NCI-H2196 treated with DMSO at 0.1 percent for 48 hours (cell line): ENCODE measurements at regions not wholly inside any gene's neighbourhood (a gene's known extent, or its start where the extent isn't known, plus 50 kb on each side); places are given as distances from the start of the nearest gene placed in this dataset.
"Not testable (repeated sequence)": the region's sequence is repeated elsewhere in the genome, so short reads cannot be mapped to it uniquely, and the experiment has no call there.

Source experiments
- DNase-seq: peaks from one replicate; lab custom pipeline; 2025; ENCODE audit not compliant: unreplicated experiment; lab: John Stamatoyannopoulos, UW

DNA sequence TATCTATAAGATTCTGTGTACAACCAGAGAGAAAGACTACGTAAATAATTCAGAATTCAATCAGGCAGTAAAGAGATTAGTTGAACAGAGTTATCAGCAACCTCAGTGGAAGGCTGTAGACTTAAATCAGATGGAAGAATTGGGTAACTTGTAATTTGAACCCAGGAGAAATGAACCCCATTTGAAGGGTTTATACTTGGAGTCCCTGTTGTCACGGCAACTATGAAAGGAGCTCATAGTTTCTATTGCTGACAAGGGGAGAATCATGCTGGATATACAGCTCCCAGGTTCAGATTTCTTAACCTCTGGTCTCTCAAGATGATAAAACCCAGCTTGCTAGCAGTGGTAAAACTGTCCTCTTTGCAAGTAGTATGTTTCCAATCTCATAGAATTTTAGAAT, 54.4 kb upstream of the BMP4 start:
- no peak for DNase-seq

DNA sequence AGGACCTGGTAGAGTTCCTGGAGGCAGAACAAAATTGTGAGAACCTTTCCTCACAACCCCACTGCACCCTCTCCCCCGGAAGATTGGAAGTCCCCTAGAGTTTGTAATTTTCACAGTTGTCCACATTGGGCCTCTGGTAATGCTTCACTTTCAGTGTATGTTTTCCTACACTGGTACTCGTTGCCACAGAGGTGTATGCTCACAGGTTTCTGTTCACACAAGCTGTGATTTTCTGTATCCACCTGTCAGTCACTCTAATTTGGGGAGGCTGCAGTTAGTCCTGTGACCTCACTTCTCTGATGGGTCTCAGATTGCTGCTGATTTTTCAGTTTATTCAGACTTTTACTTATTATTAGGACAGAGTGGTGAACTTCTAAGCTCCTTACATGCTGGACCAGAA, 66.4 kb upstream of the BMP4 start:
- no peak for DNase-seq

DNA sequence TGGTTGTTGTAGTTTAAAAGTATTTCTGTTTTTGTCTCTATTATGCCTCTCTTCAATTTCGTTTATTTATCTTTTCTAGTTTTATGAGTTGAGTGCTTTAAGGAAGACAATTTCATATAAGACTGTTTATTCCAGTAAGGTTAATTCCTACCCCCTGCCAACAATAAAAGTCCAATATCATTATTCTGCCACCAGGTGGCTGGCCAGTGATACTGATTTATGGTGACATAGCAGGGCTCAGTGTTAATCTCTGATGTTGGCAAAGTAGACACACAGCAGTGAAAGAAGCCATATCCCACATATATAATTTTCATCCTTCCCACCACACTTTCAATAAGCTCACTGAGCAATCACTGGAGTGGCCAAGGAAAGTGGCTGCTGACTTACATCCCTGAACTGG, 69.0 kb upstream of the BMP4 start:
- no peak for DNase-seq

DNA sequence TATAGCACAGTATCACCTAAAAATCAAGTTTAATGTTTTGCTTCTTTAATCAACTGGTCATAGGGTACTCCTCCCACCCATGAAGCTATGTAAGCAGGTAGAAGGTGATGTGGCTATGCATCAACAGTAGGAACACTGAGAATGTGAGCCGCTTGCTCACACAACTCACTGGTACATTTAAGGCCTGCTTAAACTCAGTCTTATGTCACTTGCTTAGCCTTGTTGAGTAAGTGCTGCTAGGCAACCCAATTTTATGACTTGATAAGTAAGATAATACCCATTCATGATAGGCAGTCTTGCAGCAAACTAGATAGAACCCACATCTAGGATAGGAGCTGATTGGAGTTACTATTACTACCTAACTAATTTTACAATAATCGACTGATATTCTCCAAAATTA, 70.0 kb upstream of the BMP4 start:
- DNase-seq = no peak

DNA sequence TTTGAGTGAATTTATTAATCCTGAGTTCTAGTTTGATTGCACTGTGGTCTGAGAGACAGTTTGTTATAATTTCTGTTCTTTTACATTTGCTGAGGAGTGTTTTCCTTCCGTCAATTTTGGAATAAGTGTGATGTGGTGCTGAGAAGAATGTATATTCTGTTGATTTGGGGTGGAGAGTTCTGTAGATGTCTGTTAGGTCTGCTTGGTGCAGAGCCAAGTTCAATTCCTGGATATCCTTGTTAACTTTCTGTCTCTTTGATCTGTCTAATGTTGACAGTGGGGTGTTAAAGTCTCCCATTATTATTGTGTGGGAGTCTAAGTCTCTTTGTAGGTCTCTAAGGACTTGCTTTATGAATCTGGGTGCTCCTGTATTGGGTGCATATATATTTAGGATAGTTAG, 74.4 kb upstream of the BMP4 start:
- DNase-seq = not testable (repeated sequence)

DNA sequence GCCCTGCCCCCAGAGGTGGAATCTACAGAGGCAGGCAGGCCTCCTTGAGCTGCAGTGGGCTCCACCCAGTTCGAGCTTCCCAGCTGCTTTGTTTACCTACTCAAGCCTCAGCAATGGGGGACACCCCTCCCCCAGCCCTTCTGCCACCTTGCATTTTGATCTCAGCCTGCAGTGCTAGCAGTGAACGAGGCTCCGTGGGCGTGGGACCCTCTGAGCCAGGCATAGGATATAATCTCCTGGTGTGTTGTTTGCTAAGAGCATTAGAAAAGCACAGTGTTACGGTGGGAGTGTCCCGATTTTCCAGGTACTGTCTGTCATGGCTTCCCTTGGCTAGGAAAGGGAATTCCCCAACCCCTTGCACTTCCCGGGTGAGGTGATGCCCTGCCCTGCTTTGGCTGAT, 76.7 kb upstream of the BMP4 start:
- DNase-seq = not testable (repeated sequence)

DNA sequence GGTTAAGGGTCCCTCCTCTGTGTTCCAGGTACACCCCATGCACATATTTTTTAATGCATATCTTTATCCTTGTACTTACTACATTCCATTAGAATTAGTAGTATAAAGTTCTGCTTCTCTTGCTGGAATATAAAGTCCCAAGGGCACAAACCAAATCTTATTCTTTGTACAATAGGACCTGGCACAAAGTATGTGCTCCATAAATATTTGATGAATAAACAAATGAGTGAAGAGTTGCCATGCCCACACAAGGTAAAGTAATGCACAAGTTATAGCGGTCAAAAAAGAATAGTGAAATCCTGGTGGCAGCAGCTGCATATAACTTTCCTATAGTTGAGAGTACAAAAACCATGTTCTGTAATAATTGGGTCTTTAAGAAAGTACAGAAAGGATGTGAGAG, 82.1 kb upstream of the BMP4 start:
- no peak for DNase-seq

DNA sequence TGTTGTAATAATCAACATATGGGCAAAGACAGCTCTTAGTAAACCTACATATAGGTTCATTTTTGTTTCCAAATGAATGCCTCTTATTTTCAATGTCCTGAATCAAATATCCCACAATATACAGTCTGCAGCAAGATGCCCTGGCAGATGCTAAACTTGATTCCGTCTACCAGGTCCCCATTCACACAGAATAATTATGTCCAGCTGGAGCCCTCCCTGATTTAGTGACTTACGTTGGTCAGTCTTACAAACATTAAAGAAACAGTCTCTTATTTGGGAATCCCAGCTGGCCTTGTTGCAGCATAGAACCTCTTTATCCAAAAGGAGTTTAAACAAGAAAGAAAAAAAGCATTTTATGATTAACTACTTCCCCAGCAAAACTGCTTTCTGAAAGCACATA, 82.7 kb upstream of the BMP4 start:
- no peak for DNase-seq

DNA sequence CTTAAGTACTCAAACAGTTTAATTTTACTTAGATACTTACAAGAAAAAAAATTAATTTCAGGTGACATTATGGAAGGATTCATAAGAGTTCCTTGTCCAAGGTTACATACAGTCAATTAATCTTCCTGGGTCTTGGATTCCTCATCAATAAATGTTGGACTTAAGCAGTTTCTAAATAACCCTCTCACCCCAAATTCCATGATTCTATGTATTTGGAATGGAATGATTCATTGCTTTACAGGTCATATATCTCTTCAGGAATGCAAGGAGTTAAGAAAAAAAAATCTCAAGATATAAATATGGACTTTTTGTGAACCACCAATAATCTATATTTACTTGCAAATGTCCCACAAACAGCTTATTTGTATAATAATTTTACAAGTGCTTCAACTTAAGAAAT, 84.2 kb upstream of the BMP4 start:
- no peak for DNase-seq

DNA sequence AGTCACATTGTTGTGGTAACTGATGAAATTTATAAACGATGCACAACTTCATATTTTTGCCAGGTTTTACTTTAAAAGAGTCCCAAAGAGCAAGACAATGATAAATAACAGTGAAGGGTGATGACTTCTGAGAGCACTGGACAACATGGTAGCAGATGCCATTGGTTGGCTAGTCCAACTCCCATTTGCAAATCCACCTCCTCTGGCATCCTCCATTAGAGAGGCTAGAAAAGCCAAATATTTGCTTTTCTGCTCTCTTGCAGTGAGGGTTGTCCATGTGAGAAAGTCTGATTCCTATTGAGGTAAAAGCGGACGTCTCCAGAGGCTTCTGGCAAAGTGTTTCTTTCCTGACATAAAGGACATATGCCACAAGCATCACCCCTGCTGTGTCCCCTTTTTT, 89.6 kb upstream of the BMP4 start:
- DNase-seq = no peak

DNA sequence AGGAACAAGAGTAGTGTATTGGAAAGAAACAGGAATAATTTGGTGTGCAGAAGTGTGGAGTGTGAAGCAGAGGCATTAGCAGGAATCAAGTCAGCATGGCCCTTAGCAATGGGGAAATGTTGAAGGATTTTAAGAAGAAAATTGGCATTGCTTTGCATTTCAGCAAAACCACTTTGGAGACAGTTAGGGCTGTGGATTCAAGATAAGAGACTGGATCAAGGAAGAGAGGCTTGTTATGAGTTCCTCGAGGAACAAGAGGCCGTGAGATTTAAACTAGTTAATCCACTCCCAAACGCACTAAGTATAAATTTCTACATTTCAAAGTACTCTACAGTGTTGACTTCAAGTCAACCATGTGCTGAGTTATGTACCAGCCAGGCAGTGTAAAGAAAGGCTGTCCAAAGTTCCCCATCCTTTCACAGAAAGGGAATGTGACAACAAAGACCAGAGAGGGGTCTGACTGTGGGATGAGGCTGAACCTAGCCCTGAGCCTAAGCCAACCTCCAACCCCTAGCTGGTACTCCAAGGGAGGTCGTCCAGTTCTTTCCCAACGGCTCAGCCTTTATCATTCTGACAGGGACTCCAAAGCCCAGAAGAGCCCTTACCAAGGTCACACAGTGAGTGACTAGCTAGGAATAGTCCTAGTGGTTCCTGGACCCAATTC, 91.2 kb upstream of the BMP4 start:
- DNase-seq = no peak

DNA sequence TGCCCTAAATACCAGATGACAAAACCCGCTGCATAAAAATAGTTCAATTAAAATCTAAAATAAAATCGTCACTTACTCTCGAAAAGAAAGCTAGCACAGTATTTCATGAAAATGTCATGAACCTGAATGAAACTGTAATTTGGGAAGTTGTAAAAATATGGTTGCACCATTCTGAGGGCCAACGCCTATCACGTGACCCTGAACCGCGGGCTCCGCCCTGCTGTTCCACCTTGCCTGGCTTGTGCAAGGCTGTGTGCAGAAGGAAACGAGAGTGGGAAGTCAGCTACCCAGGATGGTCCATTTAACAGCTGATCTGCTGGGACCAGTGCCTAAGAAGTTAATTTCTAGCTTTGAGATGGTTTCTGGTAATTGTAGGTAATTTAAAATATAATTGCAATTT, 91.7 kb upstream of the BMP4 start:
- no peak for DNase-seq

DNA sequence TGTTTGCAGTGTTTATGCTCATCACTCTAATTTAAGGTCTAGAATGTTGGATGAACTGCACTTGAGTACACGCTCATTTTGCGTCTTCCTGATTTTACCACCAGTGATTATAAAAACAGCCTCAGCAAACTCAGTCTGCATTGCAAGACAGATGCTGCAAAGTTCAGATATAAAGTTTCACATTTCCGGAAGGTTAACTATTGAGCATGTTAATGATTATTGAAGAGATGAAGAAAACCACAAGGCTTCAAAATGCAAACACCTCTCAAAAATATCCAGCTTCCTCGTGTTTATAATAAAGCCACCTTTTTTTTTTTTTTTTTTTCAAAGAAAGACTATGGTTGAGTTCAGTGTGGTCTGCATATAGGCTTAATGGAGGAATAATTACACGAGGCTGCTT, 92.1 kb upstream of the BMP4 start:
- DNase-seq = no peak

DNA sequence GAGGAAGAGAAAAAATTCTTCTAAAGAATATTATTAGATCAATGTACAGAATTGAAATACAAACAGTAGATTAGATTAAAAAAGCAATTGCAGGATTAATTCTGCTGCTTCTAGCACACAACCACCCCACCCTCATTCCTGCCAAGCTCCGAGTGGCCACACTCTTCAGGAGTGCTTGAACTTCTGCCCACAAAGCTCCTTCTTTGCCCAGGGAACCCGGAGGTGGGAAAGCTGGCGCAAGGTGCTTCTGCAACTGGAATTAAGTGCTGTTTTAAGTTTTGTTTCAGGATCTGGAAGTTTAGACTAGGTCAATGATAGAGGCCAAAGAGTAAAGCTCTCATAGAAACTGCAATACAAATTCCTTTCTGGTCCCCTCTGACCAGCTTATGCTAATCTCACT, 94.1 kb upstream of the BMP4 start:
- DNase-seq = no peak

DNA sequence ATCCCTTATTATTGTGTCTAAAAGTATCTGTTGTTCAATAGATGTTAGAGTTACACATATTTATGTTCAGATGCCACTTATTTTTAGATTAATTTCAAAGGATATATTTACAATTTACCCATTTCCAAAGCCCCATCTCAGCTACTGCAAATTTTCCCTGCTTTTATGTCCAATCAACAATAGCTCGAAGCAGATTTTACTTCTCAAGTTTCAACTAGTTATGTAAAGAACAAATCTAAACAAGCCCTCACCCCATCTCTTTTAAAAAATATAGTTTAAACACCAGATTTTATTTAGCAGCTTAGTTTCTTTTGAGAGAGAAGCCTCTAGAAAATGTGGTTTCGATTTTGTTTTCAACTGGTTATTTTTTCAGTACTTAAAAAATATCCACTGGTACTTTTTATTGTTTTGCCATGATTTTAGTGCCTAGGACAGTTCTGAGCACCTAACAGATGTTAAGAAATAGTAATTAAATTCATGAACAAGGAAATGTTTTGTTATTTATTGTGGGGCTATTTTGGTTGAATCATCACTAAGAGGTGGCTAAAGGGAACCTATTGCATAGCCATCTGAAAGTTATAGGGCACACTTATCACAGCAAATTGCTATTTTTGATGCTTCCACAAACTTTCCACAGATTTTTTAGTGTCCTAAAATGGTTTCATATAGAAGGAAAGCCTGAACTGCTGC, 96.2 kb upstream of the BMP4 start:
- DNase-seq = no peak

DNA sequence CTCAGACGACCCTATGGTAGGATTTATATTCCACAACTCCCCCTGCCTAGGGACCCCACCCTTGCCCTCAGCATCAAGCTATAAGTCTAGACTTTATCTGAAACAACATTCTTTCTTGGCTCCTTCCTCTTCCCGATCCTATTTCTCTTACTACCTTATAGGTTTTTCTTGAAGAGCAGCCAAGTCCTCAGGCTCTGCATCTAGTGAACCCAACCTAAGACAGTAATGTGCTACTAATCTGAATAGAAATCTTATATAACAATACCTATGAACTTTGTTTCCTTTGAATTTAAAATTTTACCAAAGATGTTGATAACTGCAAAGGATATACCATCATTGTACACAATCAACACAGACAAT, 96.7 kb upstream of the BMP4 start:
- no peak for DNase-seq

DNA sequence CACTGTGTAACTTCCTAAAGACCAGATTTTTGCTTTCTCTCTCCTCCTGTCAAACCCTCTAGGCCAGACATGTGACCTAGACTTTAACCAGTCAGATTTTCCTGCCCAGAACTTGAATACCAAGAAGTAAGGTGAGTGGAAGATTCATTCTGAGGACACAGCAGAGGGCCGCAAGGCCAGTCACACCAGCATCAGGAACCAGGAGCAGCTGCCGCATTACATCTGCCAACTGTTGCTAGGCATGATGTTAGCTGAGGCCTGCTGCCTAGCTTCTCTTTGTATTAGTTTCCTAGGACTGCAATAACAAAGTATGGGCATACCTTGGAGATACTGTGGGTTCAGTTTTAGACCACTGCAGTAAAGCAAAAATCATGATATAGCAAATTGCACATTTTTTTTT, 101.9 kb upstream of the BMP4 start:
- no peak for DNase-seq

DNA sequence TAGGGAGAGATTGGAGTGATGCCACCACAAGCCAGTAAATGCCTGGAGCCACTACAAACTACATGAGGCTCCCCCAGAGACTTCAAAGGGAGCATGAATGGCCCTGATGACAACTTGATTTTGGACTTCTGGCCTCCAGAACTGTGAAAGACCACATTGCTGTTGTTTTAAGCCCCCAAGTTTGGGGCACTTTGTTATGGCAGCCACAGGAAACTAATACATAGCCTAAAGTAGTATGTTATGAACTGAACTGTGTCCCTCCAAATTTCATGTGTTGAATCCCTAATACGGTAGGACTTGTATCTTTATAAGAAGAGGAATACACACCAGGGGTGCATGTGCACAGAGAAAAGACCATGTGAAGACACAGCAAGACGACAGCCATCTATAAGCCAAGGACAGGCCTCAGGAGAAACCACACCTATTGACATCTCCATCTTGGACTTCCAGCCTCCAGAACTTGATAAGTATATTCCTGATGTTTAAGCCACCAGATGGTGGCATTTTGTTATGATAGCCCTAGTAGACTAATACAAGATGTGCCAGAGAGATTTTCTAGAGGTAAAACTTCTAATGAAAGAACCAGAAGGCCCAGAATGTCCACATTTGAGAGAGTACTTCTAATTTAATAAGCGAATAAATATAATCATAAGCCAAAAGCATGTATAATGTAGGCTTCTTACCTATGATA, 127.1 kb upstream of the BMP4 start:
- no peak for DNase-seq

DNA sequence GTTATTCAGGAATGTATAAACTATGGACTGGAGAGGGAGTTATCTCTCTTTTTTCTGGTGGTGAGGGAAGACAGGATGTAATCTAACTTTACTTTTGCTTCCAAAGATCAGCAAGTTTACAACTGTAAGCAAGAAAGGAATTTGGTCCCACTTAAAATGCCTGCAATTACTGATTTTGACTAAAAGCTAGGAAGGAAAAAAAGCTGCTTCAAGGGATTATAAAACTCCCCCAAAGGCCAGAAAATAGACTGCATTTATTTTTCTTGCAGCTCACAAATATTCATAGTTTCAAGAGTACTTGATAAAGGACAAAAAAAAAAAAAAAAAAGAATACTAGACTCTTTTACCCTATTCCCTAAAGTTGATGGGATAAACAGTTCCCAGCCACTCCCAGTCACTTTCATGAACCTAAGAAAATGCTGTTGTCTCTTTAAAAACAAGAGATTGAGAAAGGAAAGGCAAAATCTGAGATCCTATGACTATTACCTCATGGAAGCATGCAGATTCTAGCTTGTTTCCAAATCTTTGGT, 128.7 kb upstream of the BMP4 start:
- no peak for DNase-seq

DNA sequence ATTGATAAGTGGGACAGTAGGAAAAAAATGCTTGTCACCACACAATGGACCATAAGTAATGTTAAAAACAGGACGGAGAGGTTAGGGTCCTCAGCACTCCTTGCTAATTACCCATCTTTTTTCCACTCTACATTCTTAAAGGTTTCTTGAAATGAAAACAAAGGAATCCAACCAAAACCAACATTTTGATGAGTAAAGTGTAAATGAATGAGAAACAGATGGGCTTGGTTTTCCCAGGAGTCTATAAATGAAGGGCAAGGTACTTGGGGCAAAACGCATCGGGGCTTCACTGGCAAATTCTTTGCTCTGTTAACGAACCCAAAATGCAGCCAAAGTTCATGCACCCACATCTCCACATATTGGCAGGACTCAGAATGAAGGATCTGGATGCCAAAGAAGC, 129.2 kb upstream of the BMP4 start:
- no peak for DNase-seq

DNA sequence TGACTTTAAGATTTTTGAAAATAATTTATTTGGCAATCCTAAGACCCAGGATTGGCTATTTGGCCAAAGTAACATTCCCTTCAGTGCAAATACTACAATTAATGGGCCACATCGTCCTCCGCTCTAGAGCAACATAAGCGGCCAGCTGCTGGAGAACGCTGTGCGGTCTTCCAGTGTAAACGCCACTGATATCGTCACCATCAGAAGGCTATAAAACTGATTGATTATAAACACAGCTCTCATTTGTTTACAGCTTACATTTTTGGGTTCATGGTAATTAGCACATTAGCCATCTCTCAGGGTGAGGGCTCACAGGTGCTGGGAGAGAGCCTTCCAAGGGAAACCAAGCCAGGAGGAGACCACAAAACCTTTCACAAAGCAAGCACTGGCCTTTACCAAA, 130.1 kb upstream of the BMP4 start:
- DNase-seq = no peak

DNA sequence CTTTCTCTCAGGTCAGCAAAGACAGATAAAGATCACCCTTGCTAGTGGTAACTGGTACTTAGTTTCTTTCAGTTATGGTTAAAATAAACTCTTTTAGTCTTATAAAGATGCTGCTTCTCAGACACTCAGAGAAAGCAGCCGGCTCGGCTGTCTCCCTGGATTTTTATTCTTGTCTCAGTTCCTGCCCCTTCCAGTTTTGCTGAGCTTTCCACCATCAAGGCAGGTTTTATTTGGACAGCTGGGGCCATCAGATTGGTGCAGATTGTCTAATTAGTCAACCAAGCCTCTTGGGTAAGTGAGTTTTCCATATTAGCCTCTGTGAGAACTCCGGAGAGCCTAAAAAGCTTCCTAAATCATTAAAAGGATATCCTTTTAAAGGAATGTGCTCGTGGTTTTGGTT, 130.8 kb upstream of the BMP4 start:
- DNase-seq = no peak
